GM21528 (cell line): ENCODE measurements at regions not wholly inside any gene's neighbourhood (a gene's known extent, or its start where the extent isn't known, plus 50 kb on each side); places are given as distances from the start of the nearest gene placed in this dataset.
"Not testable (repeated sequence)": the region's sequence is repeated elsewhere in the genome, so short reads cannot be mapped to it uniquely, and the experiment has no call there.

Experiments
- ATAC-seq: cut with Tn5 transposase; IDR thresholded peaks from one replicate; pipeline ENCODE4 v1.9.1; 2021; ENCODE audit warnings: mild to moderate bottlenecking, moderate library complexity; ENCODE audit not compliant: unreplicated experiment, low FRiP score

DNA sequence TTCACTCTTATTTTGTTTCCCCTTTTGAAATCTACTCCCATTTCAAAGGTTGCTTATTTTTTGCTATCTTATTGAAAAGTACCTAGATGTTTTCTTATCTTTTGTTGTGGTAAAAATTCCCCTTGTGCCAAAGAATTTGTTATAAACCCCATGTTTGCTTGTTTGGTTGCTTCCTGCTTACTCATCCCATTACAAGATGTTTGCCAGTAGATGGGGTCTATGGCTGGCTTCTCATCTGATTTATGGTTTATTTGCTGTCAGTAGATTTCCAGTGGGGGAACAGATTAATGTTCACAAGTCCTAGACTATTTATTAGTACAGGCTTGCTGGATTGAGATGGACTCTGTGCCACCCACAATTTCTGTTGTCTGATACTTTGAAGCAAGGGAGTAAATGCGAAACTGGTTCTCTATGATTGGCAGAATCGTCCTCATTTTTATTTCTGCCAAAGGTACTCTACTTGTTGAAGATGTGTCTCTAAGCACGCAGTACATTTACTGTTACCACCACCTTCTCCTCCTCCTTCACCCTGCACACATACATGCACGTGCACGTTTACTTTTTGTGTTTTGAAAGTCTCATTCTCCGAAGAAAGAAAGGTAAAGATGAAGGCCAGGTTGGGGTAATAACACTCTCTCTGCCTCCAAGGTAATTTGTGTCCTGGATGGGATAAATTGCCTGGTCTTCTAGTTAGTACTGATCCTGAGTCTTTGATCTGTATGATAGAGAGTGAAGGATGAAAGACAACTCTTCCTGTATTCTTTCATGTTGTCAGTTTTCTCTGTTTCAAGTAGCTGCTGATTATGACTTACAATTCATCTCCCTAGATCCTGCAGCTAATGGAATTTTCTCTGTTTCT, 117.2 kb upstream of the ATP2B1 start:
- ATAC-seq, result no peak

DNA sequence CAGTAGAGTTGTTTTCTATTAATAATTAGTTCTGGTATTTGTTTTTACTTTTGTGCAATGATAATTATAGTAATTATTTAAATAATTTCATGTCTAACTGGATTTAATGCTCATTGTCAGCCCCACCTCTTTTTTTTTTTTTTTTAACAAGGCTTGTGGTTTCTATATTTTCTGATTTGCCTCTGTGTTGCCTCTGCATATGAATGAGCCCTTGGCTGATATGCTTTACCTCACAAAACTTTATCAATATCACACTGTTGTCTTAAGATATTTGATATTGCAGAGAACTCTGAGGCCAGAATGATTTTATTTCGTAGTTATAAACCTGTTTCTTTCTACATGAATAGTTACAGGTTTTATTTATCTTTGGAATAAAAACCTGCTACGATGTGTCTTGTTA, 116.2 kb upstream of the ATP2B1 start:
- ATAC-seq, result no peak

DNA sequence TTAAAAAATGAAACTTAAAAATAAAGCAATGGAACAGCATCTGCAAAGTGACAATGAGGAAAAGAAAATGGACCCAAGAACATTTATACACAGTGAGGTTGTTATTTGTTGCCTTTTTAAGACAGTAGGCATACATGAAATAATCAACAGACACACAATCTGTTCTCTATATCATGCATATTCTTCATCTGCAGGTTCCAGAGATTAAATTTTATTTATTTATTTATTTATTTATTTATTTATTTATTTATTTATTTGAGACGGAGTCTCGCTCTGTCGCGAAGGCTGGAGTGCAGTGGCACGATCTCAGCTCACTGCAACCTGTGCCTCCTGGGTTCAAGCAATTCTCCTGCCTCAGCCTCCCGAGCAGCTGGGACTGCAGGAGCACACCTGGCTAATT, 114.4 kb upstream of the ATP2B1 start:
- not testable (repeated sequence) for ATAC-seq

- peak; percentile 81 for ATAC-seq
Measured at GRCh38 chr12:89821896-89822295, 113.3 kb upstream of the ATP2B1 start.

- no peak for ATAC-seq
Measured at GRCh38 chr12:89817501-89818226, 109.0 kb upstream of the ATP2B1 start.

GRCh38 chr12:89815225-89815624, 106.6 kb upstream of the ATP2B1 start:
- ATAC-seq, result no peak

DNA sequence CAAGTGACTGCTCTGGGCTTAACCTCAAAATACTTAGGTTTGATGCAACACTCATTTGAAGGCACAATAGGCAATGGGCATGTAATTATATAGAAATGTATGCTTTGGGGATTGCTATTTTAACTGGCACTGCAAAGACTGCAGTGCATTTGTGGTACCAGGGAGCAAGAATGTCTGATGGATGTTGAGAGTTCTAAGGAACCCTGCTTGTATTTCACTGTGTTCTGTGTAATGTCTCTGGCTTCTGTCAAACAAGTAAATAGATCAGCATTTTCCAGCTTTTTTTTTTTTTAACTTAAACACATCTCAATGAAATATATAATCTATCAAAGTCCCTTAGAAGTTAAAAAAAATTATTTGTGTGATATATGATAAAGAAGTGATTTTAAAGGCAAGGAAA, 94.8 kb upstream of the ATP2B1 start:
- no peak for ATAC-seq

DNA sequence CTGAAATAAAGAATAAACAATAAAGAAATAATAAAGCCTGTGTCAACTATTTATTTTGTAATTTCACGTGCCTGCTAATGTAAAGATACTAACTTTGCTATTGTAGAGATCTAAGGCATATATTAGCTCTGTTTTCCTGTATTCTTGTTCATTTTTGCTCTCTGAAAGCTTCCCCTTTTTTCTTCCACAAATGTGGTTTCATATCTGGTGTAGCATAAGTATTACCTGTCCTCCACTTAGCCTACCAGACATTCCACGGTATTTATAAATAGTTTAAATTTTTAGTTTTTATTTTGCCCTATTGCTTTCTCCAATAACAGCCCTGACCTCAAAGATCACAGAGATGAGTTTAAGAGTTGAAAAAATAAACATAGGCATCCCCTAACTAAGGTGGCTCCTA, 92.6 kb upstream of the ATP2B1 start:
- no peak for ATAC-seq

DNA sequence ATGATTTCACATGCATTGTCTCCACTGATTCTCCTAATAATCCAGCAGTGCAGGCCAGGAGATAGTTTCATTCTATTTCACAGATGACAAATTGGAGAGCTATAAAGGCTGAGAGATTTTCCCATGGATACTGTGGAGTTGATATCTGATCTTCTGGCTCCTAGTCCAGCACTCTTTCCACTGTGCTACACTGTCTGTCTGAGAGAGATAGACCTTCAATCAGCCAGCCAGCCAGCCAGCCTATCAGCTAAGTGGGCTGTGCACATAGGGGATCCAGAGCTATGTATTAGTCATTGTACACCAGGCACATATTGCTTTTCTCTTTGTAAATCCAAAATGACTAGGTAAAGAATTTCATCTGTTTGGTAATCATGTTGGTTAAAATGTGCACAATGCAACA, 91.8 kb upstream of the ATP2B1 start:
- no peak for ATAC-seq

GRCh38 chr12:89799316-89799715, 90.7 kb upstream of the ATP2B1 start:
- ATAC-seq, result no peak

- no peak for ATAC-seq
Measured at GRCh38 chr12:89797436-89797835, 88.8 kb upstream of the ATP2B1 start.

DNA sequence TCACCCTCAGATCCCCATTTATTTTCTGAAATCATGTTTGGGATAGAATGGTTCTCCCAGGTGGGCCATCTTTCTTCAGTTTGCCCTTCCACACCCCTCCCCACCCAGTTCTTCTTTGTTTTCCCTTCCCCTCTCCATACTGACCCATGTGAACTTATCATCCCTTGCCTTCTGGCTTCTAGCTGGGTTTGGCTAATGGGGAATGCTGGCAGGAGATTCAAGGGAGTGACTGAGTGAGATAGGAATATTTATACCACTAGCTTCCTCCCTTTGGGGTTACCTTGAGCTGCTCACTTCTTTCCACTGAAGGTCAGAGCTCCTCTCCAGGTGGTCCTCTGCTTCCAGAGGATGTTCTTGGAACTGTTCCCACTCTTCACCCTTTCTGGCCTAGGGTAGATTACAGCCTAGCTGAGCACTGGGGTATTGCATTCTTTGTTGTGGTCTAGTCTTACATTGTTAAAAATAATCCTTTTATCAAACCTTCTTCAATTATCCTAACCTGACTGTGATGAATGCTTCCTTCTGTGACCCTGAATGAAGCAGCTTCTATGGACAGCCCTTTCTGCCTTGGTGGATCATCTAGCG, 88.3 kb upstream of the ATP2B1 start:
- ATAC-seq, result no peak

- no peak for ATAC-seq
Measured at GRCh38 chr12:89793946-89794345, 85.3 kb upstream of the ATP2B1 start.

- no peak for ATAC-seq
Measured at GRCh38 chr12:89791286-89791685, 82.6 kb upstream of the ATP2B1 start.

GRCh38 chr12:89789862-89790261, 81.2 kb upstream of the ATP2B1 start:
- peak; percentile 74 for ATAC-seq

- ATAC-seq, result no peak
Measured at GRCh38 chr12:89787763-89788162, 79.1 kb upstream of the ATP2B1 start.

- ATAC-seq, result no peak
Measured at GRCh38 chr12:89786177-89786810, 77.7 kb upstream of the ATP2B1 start.

- ATAC-seq, result no peak
Measured at GRCh38 chr12:89783359-89784060, 74.9 kb upstream of the ATP2B1 start.

DNA sequence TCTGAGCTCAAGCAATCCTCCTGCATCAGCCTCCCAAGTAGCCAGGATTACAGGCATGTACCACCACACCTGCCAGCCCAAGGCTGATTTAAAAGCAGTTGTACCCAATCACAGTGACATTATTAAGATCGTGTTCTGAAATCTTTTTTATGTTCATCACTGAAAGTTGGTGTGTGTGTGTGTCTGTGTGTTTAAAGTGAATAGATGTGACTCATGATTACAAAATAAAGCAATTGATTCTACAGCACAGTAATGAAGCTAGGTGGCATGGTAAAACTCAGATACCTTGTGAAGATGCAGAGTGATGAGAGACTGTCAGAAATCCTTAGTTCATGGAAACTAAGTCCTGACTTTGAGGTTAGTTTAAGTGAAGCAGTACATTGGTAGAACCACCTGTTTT, 74.2 kb upstream of the ATP2B1 start:
- ATAC-seq, result no peak

GRCh38 chr12:89781946-89782550, 73.4 kb upstream of the ATP2B1 start:
- no peak for ATAC-seq
